ENCODE measurements at regions not wholly inside any gene's neighbourhood (a gene's known extent, or its start where the extent isn't known, plus 50 kb on each side); places are given as distances from the start of the nearest gene placed in this dataset.

DNA sequence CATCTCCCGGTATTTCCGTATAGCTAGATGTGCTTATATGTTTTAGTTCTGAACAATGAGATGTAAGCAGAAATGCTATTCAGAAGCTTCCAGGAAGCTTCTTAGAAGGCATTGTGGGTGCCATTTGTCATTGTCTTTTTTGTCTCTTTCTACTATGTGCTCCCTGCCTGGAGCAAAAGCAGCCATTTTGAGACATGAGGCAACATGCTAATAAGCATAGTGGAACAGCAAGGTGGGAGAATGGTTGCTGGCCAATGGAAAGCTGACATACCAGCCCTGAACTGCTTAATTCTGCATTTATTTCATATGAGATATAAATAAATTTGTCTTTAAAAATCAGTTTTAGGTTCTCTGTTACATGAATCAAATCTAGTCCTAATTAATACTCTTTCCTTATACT, 299.7 kb downstream of the LMO7 start:
- Histone ChIP-seq H4K91ac (replicated peaks; ENCODE audit: insufficient read length, low read length) (no peak overlapping the region), H3K14ac (ENCODE audit: insufficient read length) (no peak overlapping the region), H3K18ac (ENCODE audit: extremely low read depth, low read length) (no peak overlapping the region), H2AK5ac (ENCODE audit: low read depth, low read length) (no peak overlapping the region), H2BK20ac (ENCODE audit: low read length) (no peak overlapping the region), H3K4me3 (ENCODE audit: extremely low read depth in 1 of 4, insufficient read depth in 2 of 4, low read depth in 3 of 4, low read length in 4 of 4) (no peak overlapping the region), H3K9ac (replicated peaks in 1 of 4; ENCODE audit: extremely low read depth in 1 of 4, low read depth in 3 of 4, low read length in 3 of 4) (no peak overlapping the region), H3K79me1 (ENCODE audit: low read depth, low read length) (no peaks in the 10 kb centered on the region), H2BK120ac (replicated peaks; ENCODE audit: low read depth, low read length) (no peak overlapping the region), H2BK15ac (ENCODE audit: low read length) (no peak overlapping the region), H3K23me2 (ENCODE audit: low read depth, low read length) (no peaks in the 10 kb centered on the region), H3K9me3 (ENCODE audit: insufficient read depth in 2 of 2, low read depth in 1 of 2, low read length in 1 of 2) (no peaks in the 10 kb centered on the region), H4K8ac (ENCODE audit: extremely low read depth, insufficient read depth, low read length) (no peak overlapping the region), H3K36me3 (ENCODE audit: control insufficient read depth in 2 of 4, insufficient read depth in 4 of 4, low read length in 3 of 4) (no peaks in the 10 kb centered on the region), H3K27ac (ENCODE audit: low read depth, low read length) (no peak overlapping the region), H2BK5ac (ENCODE audit: low read depth, low read length) (no peak overlapping the region), H4K20me1 (replicated peaks in 1 of 2; ENCODE audit: control insufficient read depth in 1 of 2, insufficient read depth in 2 of 2, low read length in 2 of 2) (no peaks in the 10 kb centered on the region), H4K5ac (ENCODE audit: insufficient read length, low read depth, low read length) (no peak overlapping the region), H3K79me2 (ENCODE audit: control insufficient read depth in 1 of 2, insufficient read depth in 2 of 2, low read length in 2 of 2) (no peaks in the 10 kb centered on the region), H3K23ac (ENCODE audit: insufficient read length) (no peak overlapping the region), H3K27me3 (replicated peaks in 1 of 4; ENCODE audit: control insufficient read depth in 3 of 4, extremely low read depth in 1 of 4, insufficient read depth in 3 of 4, low read length in 3 of 4) (no peaks in the 10 kb centered on the region), H3K4me2 (ENCODE audit: insufficient read depth in 1 of 2, low read depth in 2 of 2, low read length in 2 of 2) (no peak overlapping the region), H2BK12ac (ENCODE audit: low read depth, low read length) (no peak overlapping the region), H3K4ac (replicated peaks; ENCODE audit: insufficient read length, low read depth, low read length) (no peak overlapping the region), H2AFZ (ENCODE audit: low read length) (no peak overlapping the region), H3K4me1 (replicated peaks in 1 of 4; ENCODE audit: control insufficient read depth in 3 of 4, insufficient read depth in 4 of 4, low read length in 3 of 4) (no peaks in the 10 kb centered on the region), H3K56ac (replicated peaks; ENCODE audit: insufficient read length, low read depth, low read length) (no peak overlapping the region)
- DNase-seq (ENCODE audit: low read depth in 1 of 2, low spot score in 2 of 2) (peak in 1 of 2 experiments; percentile 0), FAIRE-seq (no peak)
- 97% methylated on average over 2 of the region's 2 CpGs; no CpG with 5 or more reads in 1 of the 2 experiments for WGBS, 2 experiments (ENCODE audit: extremely low coverage in 1 of 2, insufficient coverage in 1 of 2, insufficient read length in 1 of 2, insufficient replicate concordance in 2 of 2, low coverage in 1 of 2, low lambda C conversion rate in 2 of 2, missing lambda C conversion rate in 1 of 2)
- ChIA-PET POLR2A (ENCODE audit: partially characterized antibody) (no interaction called here), CTCF (ENCODE audit: partially characterized antibody) (interaction anchor here (1.0 to 1.2 kb wide), 3 partner anchors 49 to 81 kb away, joined by 3 to 5 read pairs (median 4); no protein-coding TSS in a partner anchor)
- TF ChIP-seq YY1 (IDR thresholded peaks at IDR 0.05; ENCODE audit: low read depth, low read length) (peak; percentile 99), SIX5 (IDR thresholded peaks at IDR 0.05; ENCODE audit: low read depth, low read length) (0 out of 2 replicates have a peak, but pooled peaks have one; percentile 19), HDAC6 (IDR thresholded peaks at IDR 0.05; ENCODE audit: low read depth, low read length) (no peak), KDM1A (IDR thresholded peaks at IDR 0.05; ENCODE audit: borderline replicate concordance, low read length) (no peak)

All from H1 (cell line).